Panc1 (cell line): ENCODE measurements at regions not wholly inside any gene's neighbourhood (a gene's known extent, or its start where the extent isn't known, plus 50 kb on each side); places are given as distances from the start of the nearest gene placed in this dataset.

Experiments
- ATAC-seq: fragments of 200-7000 bp; cut with Tn5 transposase; 2 replicates; pipeline ENCODE4 v1.9.1; 2020; ENCODE audit warnings: mild to moderate bottlenecking, moderate library complexity
- BruUV-seq: library from RNA; stranded (reverse); fragments of 400-500 nt; replicated peaks from 2 replicates; lab custom pipeline; 2021; lab: Mats Ljungman, UMichigan
- CTCF ChIA-PET: fragments of 300-600 bp; sonication (Branson Sonifier 250); formaldehyde crosslinking; loops from one replicate; lab custom pipeline; 2022; ENCODE audit warnings: antibody characterized with exemption; lab: Charles Lee
- POLR2A ChIA-PET: fragments of 300-600 bp; sonication (Branson Sonifier 250); formaldehyde crosslinking; loops from one replicate; lab custom pipeline; 2022; ENCODE audit warnings: antibody characterized with exemption; lab: Charles Lee
- DNase-seq: peaks from one replicate; pipeline ENCODE4 v3.0.0-alpha.2; 2010; ENCODE audit warnings: low read depth, low spot score
- H3K27ac ChIP-seq: 2 replicates; pipeline ENCODE4 v1.5.1; 2011; ENCODE audit warnings: mild to moderate bottlenecking, low read length, inconsistent platforms
- H3K27me3 ChIP-seq: fragments of 200-500 bp; sonication (Bioruptor generic); 2 replicates; pipeline ENCODE4 v1.6.0; 2014; ENCODE audit warnings: low read length, inconsistent platforms; ENCODE audit not compliant: control insufficient read depth, insufficient read depth
- H3K36me3 ChIP-seq: fragments of 200-500 bp; sonication (Bioruptor generic); 2 replicates; pipeline ENCODE4 v1.5.1; 2014; ENCODE audit warnings: inconsistent platforms, mild to moderate bottlenecking, low read length, moderate library complexity; ENCODE audit not compliant: control insufficient read depth, insufficient read depth
- H3K4me1 ChIP-seq: 2 replicates; pipeline ENCODE4 v1.5.1; 2011; ENCODE audit warnings: inconsistent platforms, mild to moderate bottlenecking, low read length, moderate library complexity; ENCODE audit not compliant: control insufficient read depth, insufficient read depth
- H3K4me3 ChIP-seq, 2 experiments: 2 replicates each; pipeline ENCODE4 v1.5.1; 2011 to 2012; ENCODE audit warnings: low read depth in 2 of 2, low read length in 2 of 2, mild to moderate bottlenecking in 2 of 2, inconsistent platforms in 1 of 2, moderate library complexity in 1 of 2
- H3K9me3 ChIP-seq: fragments of 200-500 bp; sonication (Bioruptor generic); 2 replicates; pipeline ENCODE4 v1.5.1; 2014; ENCODE audit warnings: low read depth, mild to moderate bottlenecking, inconsistent platforms, low read length, moderate library complexity; ENCODE audit not compliant: control insufficient read depth, insufficient read depth
- CTCF ChIP-seq: fragments of 450-650 bp; IDR thresholded peaks from 2 replicates; pipeline ENCODE4 v1.5.1; 2017; ENCODE audit warnings: mild to moderate bottlenecking
- POLR2AphosphoS5 ChIP-seq: IDR thresholded peaks from 2 replicates; pipeline ENCODE4 v1.6.1; 2012; ENCODE audit warnings: mild to moderate bottlenecking, low read depth, low read length, moderate library complexity
- REST ChIP-seq, 2 experiments: IDR thresholded peaks; 2 replicates each; pipeline ENCODE4 v1.6.1; 2011 to 2012; ENCODE audit warnings: low read depth in 2 of 2, control low read depth in 1 of 2, low read length in 1 of 2, mild to moderate bottlenecking in 1 of 2, moderate library complexity in 1 of 2; ENCODE audit not compliant: insufficient read depth in 1 of 2
- SIN3A ChIP-seq: IDR thresholded peaks from 2 replicates; pipeline ENCODE4 v1.6.1; 2012; ENCODE audit warnings: low read depth, mild to moderate bottlenecking, low read length, moderate library complexity, borderline replicate concordance; ENCODE audit not compliant: insufficient read depth
- TCF7L2 ChIP-seq: IDR thresholded peaks from 2 replicates; pipeline ENCODE4 v1.6.1; 2011; ENCODE audit warnings: mild to moderate bottlenecking, low read depth, low read length, inconsistent platforms
- in situ Hi-C: cut with HindIII; loops from 2 replicates; pipeline ENCODE4 v1.10.0; 2016; ENCODE audit warnings: low sequenced_read_pairs, low pct_unique_long_range_greater_than_20kb
- intact Hi-C: fragments of 100-400 bp; cut with micrococcal nuclease; formaldehyde crosslinking; loops from one replicate; pipeline ENCODE4 v1.10.0; 2022; ENCODE audit not compliant: unreplicated experiment

DNA sequence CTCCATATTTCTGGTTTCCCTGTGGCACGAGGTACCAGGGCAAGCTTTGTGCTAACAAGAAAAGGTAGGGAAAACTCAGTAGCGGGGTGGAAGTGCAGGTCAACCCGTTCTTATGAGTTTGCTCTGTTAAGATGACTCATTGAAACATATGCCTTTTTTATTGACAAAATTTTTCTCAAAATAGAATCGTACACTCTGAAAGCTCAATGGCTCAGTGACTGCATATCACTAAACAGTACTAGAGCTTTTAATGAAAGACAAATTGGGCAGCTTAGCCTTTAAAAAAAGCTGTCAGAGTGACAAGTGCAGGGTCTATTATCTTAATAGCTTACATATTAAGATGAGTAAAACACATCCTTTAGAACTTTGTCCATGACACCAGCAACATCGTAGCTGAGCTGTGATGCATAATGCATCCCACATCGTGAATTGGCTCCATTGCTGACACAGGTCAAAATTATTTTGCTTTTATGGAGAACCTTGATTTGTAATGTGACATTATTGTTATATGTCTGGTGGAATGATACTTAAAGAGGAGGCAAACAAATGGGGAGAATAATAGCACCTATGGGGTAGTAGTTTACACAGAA, 264.4 kb downstream of the ETV1 start:
- BruUV-seq: no TSS peak
- POLR2A ChIA-PET: interaction anchor here (0.5 kb wide), 1 partner anchor 9 kb away, joined by 9 read pairs; no protein-coding TSS in a partner anchor
- TF ChIP-seq POLR2AphosphoS5: no peak
- TF ChIP-seq TCF7L2: no peak
- no peak for TF ChIP-seq REST (IDR thresholded peaks at IDR 0.05; ENCODE audit: insufficient read depth in 1 of 2, low read depth in 2 of 2, low read length in 1 of 2)
- no peak for TF ChIP-seq SIN3A
- no peak for TF ChIP-seq CTCF
- intact Hi-C loops: loop anchor here (5.0 kb wide), 2 partner anchors 198 to 443 kb away; no protein-coding TSS in a partner anchor
- in situ Hi-C loops: no loop called here
- no peaks in the 10 kb centered on the region for H3K36me3 ChIP-seq
- CTCF ChIA-PET: interaction anchor here (0.5 kb wide), 1 partner anchor 155 kb away, joined by 4 read pairs; no protein-coding TSS in a partner anchor
- H3K4me1 ChIP-seq: no peaks in the 10 kb centered on the region
- H3K4me3 ChIP-seq: no peak overlapping the region
- no peak for DNase-seq
- peak; percentile 56; the same call in 1 of the 2 replicates for ATAC-seq
- H3K9me3 ChIP-seq: 0 out of 2 replicates have a peak, but pooled peaks cover 4% of the 10 kb centered on the region
- no peaks in the 10 kb centered on the region for H3K27me3 ChIP-seq
- H3K27ac ChIP-seq: no peak overlapping the region

DNA sequence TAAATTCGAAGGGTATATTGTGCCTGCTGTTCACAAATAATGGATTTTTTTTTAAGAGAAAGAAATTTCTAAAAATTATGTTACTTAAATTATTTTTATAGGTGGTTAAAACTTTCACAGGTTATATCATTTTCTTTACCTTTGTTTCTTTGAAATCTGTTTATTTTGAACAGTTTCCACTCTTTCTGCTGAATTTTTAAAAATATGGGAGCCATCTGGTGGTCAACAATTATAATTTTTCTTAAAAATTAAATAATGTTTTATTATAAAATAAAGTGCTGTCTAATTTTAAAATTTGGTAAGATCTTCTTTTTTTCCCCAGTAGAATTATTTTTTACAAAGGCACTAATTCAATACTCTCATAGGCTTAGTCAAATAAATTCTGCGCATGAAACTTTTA, 263.9 kb downstream of the ETV1 start:
- Histone ChIP-seq H3K9me3 (0 out of 2 replicates have a peak, but pooled peaks cover 4% of the 10 kb centered on the region), H3K27me3 (no peaks in the 10 kb centered on the region), H3K27ac (no peak overlapping the region), H3K4me3 (no peak overlapping the region), H3K36me3 (no peaks in the 10 kb centered on the region), H3K4me1 (no peaks in the 10 kb centered on the region)
- DNase-seq (no peak), ATAC-seq (no peak)
- CTCF ChIA-PET: no interaction called here
- POLR2A ChIA-PET: no interaction called here
- intact Hi-C loops (loop anchor here (5.0 kb wide), 2 partner anchors 198 to 443 kb away; no protein-coding TSS in a partner anchor), in situ Hi-C loops (no loop called here)
- no TSS peak for BruUV-seq
- TF ChIP-seq SIN3A (no peak), REST (IDR thresholded peaks at IDR 0.05; ENCODE audit: insufficient read depth in 1 of 2, low read depth in 2 of 2, low read length in 1 of 2) (no peak), POLR2AphosphoS5 (no peak), TCF7L2 (no peak)
